Fibroblast of lung (primary cell): ENCODE measurements at regions not wholly inside any gene's neighbourhood (a gene's known extent, or its start where the extent isn't known, plus 50 kb on each side); places are given as distances from the start of the nearest gene placed in this dataset.

ENCODE experiments used
- EZH2 ChIP-seq: IDR thresholded peaks from 2 replicates; pipeline ENCODE4 v1.5.1; 2012; ENCODE audit warnings: low read length, control low read depth, mild to moderate bottlenecking; ENCODE audit errors: missing control alignments
- TF ChIP-seq, protein P1 (sequence below), 2 donors: IDR thresholded peaks in 1 of 2; conservative IDR thresholded peaks in 1 of 2; 1 replicate in 1 of 2; 2 replicates in 1 of 2; pipeline ENCODE4 v1.5.1; 2011 to 2012; ENCODE audit warnings: low read length in 2 of 2, control low read depth in 1 of 2, inconsistent platforms in 1 of 2, low read depth in 1 of 2, mild to moderate bottlenecking in 1 of 2

- TF ChIP-seq, protein P1, sequence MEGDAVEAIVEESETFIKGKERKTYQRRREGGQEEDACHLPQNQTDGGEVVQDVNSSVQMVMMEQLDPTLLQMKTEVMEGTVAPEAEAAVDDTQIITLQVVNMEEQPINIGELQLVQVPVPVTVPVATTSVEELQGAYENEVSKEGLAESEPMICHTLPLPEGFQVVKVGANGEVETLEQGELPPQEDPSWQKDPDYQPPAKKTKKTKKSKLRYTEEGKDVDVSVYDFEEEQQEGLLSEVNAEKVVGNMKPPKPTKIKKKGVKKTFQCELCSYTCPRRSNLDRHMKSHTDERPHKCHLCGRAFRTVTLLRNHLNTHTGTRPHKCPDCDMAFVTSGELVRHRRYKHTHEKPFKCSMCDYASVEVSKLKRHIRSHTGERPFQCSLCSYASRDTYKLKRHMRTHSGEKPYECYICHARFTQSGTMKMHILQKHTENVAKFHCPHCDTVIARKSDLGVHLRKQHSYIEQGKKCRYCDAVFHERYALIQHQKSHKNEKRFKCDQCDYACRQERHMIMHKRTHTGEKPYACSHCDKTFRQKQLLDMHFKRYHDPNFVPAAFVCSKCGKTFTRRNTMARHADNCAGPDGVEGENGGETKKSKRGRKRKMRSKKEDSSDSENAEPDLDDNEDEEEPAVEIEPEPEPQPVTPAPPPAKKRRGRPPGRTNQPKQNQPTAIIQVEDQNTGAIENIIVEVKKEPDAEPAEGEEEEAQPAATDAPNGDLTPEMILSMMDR (conservative IDR thresholded peaks at IDR 0.05 in 1 of 2, IDR thresholded peaks at IDR 0.05 in 1 of 2; ENCODE audit: low read depth in 1 of 2, low read length in 2 of 2): no peak
- TF ChIP-seq EZH2: no peak
Measured at GRCh38 chr4:19539201-19539600, 712.5 kb upstream of the SLIT2 start.
